ENCODE measurements at regions not wholly inside any gene's neighbourhood (a gene's known extent, or its start where the extent isn't known, plus 50 kb on each side); places are given as distances from the start of the nearest gene placed in this dataset.

DNA sequence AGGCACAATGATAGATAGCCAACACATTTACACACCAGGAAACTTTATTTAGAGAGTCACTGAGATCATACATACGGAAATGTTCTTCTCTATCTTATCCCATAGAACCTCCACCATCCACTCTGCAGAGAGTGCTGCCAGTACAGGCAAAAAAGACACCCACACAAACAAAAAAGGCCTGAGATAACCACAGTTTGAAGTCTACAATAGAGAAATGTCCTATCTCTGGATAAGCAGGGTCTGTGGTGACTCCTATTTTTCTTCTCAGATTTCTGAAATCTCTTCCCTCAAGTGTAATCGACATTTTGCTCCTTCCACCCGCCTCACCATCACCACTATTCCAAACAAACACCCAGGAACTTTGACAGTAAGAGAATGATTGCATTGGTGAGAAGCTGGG lies 413.9 kb upstream of the NR2F2 start:
- Histone ChIP-seq H3K9me3 (ENCODE audit: control insufficient read depth, insufficient read depth, low read length) (no peaks in the 10 kb centered on the region), H3K27ac (ENCODE audit: low read depth, low read length) (no peak overlapping the region), H3K4me3 (ENCODE audit: low read length) (no peak overlapping the region), H3K4me2 (ENCODE audit: low read length) (no peak overlapping the region), H3K4me1 (ENCODE audit: control insufficient read depth, low read length) (no peaks in the 10 kb centered on the region), H3K79me2 (ENCODE audit: control insufficient read depth, low read length) (no peaks in the 10 kb centered on the region), H3K9me2 (replicated peaks; ENCODE audit: control insufficient read depth, low read length) (no peaks in the 10 kb centered on the region; the same call in 1 of the 2 replicates), H3K27me3 (ENCODE audit: control insufficient read depth, low read length) (no peaks in the 10 kb centered on the region), H3F3A (ENCODE audit: control insufficient read depth, insufficient read depth) (no peaks in the 10 kb centered on the region), H3K36me3 (ENCODE audit: control insufficient read depth, low read length) (no peaks in the 10 kb centered on the region), H4K20me1 (ENCODE audit: control insufficient read depth, insufficient read depth, low read depth, low read length) (no peaks in the 10 kb centered on the region)
- no peak for TF ChIP-seq EZH2phosphoT487 (IDR thresholded peaks at IDR 0.05; ENCODE audit: borderline replicate concordance, low read length)
- TF ChIP-seq, protein P1, sequence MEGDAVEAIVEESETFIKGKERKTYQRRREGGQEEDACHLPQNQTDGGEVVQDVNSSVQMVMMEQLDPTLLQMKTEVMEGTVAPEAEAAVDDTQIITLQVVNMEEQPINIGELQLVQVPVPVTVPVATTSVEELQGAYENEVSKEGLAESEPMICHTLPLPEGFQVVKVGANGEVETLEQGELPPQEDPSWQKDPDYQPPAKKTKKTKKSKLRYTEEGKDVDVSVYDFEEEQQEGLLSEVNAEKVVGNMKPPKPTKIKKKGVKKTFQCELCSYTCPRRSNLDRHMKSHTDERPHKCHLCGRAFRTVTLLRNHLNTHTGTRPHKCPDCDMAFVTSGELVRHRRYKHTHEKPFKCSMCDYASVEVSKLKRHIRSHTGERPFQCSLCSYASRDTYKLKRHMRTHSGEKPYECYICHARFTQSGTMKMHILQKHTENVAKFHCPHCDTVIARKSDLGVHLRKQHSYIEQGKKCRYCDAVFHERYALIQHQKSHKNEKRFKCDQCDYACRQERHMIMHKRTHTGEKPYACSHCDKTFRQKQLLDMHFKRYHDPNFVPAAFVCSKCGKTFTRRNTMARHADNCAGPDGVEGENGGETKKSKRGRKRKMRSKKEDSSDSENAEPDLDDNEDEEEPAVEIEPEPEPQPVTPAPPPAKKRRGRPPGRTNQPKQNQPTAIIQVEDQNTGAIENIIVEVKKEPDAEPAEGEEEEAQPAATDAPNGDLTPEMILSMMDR (IDR thresholded peaks at IDR 0.05; ENCODE audit: low read depth, low read length, poor library complexity, severe bottlenecking), result no peak

DNA sequence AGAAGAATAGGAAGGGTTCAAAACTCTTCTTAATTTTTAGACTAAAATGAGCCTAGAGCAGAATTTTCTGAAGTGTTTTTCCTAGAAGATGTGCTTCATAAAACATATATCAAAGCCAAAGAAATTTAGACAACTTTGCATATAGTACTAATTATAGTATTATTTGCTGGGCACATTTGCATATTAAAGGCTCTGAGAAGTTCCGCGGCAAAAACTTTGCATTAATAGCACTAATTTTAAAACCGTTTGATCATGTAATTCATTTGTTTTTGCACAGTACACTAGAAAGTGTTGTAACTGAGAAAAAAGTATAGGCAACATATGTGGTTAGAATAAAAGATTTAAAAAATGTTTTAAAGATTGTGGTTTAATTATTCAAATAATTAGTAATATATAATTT lies 412.0 kb upstream of the NR2F2 start:
- Histone ChIP-seq H3K9me2 (replicated peaks; ENCODE audit: control insufficient read depth, low read length) (no peaks in the 10 kb centered on the region; the same call in 1 of the 2 replicates), H3K4me3 (ENCODE audit: low read length) (no peak overlapping the region), H3K27me3 (ENCODE audit: control insufficient read depth, low read length) (no peaks in the 10 kb centered on the region), H3K9me3 (ENCODE audit: control insufficient read depth, insufficient read depth, low read length) (no peaks in the 10 kb centered on the region), H3K27ac (ENCODE audit: low read depth, low read length) (no peak overlapping the region), H3K4me1 (ENCODE audit: control insufficient read depth, low read length) (no peaks in the 10 kb centered on the region), H4K20me1 (ENCODE audit: control insufficient read depth, insufficient read depth, low read depth, low read length) (no peaks in the 10 kb centered on the region), H3F3A (ENCODE audit: control insufficient read depth, insufficient read depth) (no peaks in the 10 kb centered on the region), H3K36me3 (ENCODE audit: control insufficient read depth, low read length) (no peaks in the 10 kb centered on the region), H3K79me2 (ENCODE audit: control insufficient read depth, low read length) (no peaks in the 10 kb centered on the region), H3K4me2 (ENCODE audit: low read length) (no peak overlapping the region)
- TF ChIP-seq EZH2phosphoT487 (IDR thresholded peaks at IDR 0.05; ENCODE audit: borderline replicate concordance, low read length), result no peak
- TF ChIP-seq, protein P1 (IDR thresholded peaks at IDR 0.05; ENCODE audit: low read depth, low read length, poor library complexity, severe bottlenecking), result no peak

DNA sequence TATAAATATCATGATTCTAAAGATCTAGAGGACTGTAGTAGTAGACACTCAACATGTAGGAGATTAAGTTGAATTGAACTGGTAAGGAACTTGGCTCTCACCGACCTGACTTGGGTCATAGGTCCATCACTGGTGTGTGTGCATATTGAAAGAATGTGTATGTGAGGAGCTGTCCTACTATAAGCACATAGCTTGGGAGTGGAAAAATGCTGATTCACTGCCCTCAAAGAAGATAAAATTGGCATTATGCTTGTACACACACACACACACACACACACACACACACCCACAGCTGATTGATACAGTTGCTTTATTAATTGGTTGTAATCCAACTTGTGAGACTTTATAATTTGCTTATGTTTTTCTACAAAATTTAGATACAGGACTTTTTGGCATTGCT lies 411.0 kb upstream of the NR2F2 start:
- TF ChIP-seq EZH2phosphoT487 (IDR thresholded peaks at IDR 0.05; ENCODE audit: borderline replicate concordance, low read length), result no peak
- TF ChIP-seq, protein P1 (IDR thresholded peaks at IDR 0.05; ENCODE audit: low read depth, low read length, poor library complexity, severe bottlenecking), result no peak
- no peaks in the 10 kb centered on the region for H3K27me3 ChIP-seq (ENCODE audit: control insufficient read depth, low read length)
- H3K4me2 ChIP-seq (ENCODE audit: low read length), result no peak overlapping the region
- no peaks in the 10 kb centered on the region for H3F3A ChIP-seq (ENCODE audit: control insufficient read depth, insufficient read depth)
- no peaks in the 10 kb centered on the region for H3K36me3 ChIP-seq (ENCODE audit: control insufficient read depth, low read length)
- H3K9me2 ChIP-seq (replicated peaks; ENCODE audit: control insufficient read depth, low read length), result no peaks in the 10 kb centered on the region
- H3K4me1 ChIP-seq (ENCODE audit: control insufficient read depth, low read length), result no peaks in the 10 kb centered on the region
- no peaks in the 10 kb centered on the region for H3K79me2 ChIP-seq (ENCODE audit: control insufficient read depth, low read length)
- no peaks in the 10 kb centered on the region for H4K20me1 ChIP-seq (ENCODE audit: control insufficient read depth, insufficient read depth, low read depth, low read length)
- no peaks in the 10 kb centered on the region for H3K9me3 ChIP-seq (ENCODE audit: control insufficient read depth, insufficient read depth, low read length)
- H3K27ac ChIP-seq (ENCODE audit: low read depth, low read length), result no peak overlapping the region
- H3K4me3 ChIP-seq (ENCODE audit: low read length), result no peak overlapping the region

DNA sequence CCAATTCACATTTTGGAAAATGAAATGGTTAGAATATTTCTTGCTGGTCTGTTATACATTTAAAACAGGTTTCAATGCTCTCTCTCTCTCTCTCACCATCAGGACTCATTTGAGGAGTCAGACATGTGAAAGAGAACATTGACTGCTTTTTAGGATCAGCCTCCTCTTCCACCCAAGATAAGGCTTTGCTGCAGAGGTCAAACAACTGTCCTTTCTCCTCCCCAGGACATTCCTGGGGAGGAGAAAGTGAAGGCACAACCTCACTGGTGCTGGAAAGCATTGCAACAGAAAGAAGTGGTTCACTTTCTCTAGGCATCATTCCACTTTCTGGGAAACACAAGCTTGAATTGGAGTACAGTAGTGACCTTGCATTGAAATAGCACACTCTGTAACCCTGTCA lies 409.1 kb upstream of the NR2F2 start:
- H4K20me1 ChIP-seq (ENCODE audit: control insufficient read depth, insufficient read depth, low read depth, low read length), result no peaks in the 10 kb centered on the region
- no peaks in the 10 kb centered on the region for H3K36me3 ChIP-seq (ENCODE audit: control insufficient read depth, low read length)
- H3K9me3 ChIP-seq (ENCODE audit: control insufficient read depth, insufficient read depth, low read length), result no peaks in the 10 kb centered on the region
- no peaks in the 10 kb centered on the region for H3K79me2 ChIP-seq (ENCODE audit: control insufficient read depth, low read length)
- no peak overlapping the region for H3K27ac ChIP-seq (ENCODE audit: low read depth, low read length)
- no peaks in the 10 kb centered on the region for H3K4me1 ChIP-seq (ENCODE audit: control insufficient read depth, low read length)
- H3F3A ChIP-seq (ENCODE audit: control insufficient read depth, insufficient read depth), result no peaks in the 10 kb centered on the region
- no peaks in the 10 kb centered on the region for H3K27me3 ChIP-seq (ENCODE audit: control insufficient read depth, low read length)
- TF ChIP-seq, protein P1 (IDR thresholded peaks at IDR 0.05; ENCODE audit: low read depth, low read length, poor library complexity, severe bottlenecking), result no peak
- no peak for TF ChIP-seq EZH2phosphoT487 (IDR thresholded peaks at IDR 0.05; ENCODE audit: borderline replicate concordance, low read length)
- H3K4me2 ChIP-seq (ENCODE audit: low read length), result no peak overlapping the region
- no peaks in the 10 kb centered on the region for H3K9me2 ChIP-seq (replicated peaks; ENCODE audit: control insufficient read depth, low read length)
- no peak overlapping the region for H3K4me3 ChIP-seq (ENCODE audit: low read length)

All from DOHH2 (cell line).